ENCODE measurements at regions not wholly inside any gene's neighbourhood (a gene's known extent, or its start where the extent isn't known, plus 50 kb on each side); places are given as distances from the start of the nearest gene placed in this dataset.

GRCh38 chr15:87746333-87746732 lies 510.2 kb downstream of the NTRK3 start:
- H3K36me3 ChIP-seq: no peaks in the 10 kb centered on the region
- no peak overlapping the region for H3K4me3 ChIP-seq
- H3K9me3 ChIP-seq: no peaks in the 10 kb centered on the region
- no peak overlapping the region for H3K27ac ChIP-seq
- no peaks in the 10 kb centered on the region for H3K4me1 ChIP-seq
- TF ChIP-seq, protein P1, sequence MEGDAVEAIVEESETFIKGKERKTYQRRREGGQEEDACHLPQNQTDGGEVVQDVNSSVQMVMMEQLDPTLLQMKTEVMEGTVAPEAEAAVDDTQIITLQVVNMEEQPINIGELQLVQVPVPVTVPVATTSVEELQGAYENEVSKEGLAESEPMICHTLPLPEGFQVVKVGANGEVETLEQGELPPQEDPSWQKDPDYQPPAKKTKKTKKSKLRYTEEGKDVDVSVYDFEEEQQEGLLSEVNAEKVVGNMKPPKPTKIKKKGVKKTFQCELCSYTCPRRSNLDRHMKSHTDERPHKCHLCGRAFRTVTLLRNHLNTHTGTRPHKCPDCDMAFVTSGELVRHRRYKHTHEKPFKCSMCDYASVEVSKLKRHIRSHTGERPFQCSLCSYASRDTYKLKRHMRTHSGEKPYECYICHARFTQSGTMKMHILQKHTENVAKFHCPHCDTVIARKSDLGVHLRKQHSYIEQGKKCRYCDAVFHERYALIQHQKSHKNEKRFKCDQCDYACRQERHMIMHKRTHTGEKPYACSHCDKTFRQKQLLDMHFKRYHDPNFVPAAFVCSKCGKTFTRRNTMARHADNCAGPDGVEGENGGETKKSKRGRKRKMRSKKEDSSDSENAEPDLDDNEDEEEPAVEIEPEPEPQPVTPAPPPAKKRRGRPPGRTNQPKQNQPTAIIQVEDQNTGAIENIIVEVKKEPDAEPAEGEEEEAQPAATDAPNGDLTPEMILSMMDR (IDR thresholded peaks at IDR 0.05 in 8 of 11, conservative IDR thresholded peaks at IDR 0.05 in 3 of 11): no peak
- no peak for TF ChIP-seq POLR2A (IDR thresholded peaks at IDR 0.05)
- TF ChIP-seq POLR2AphosphoS5 (IDR thresholded peaks at IDR 0.05): no peak
- no peaks in the 10 kb centered on the region for H3K27me3 ChIP-seq (replicated peaks in 1 of 7)
- DNase-seq: no peak
- intact Hi-C loops (cut with DNase I; ENCODE audit: low total_unique reads): no loop called here

- no peak for DNase-seq
- no peaks in the 10 kb centered on the region for H3K36me3 ChIP-seq
- no peak overlapping the region for H3K27ac ChIP-seq
- no peaks in the 10 kb centered on the region for H3K9me3 ChIP-seq
- intact Hi-C loops (cut with DNase I; ENCODE audit: low total_unique reads): no loop called here
- H3K27me3 ChIP-seq (replicated peaks in 1 of 7): no peaks in the 10 kb centered on the region
- TF ChIP-seq POLR2AphosphoS5 (IDR thresholded peaks at IDR 0.05): no peak
- TF ChIP-seq POLR2A (IDR thresholded peaks at IDR 0.05): no peak
- TF ChIP-seq, protein P1 (IDR thresholded peaks at IDR 0.05 in 8 of 11, conservative IDR thresholded peaks at IDR 0.05 in 3 of 11): no peak
- no peaks in the 10 kb centered on the region for H3K4me1 ChIP-seq
- WGBS, 5 donors: 64 to 84% (median 74%) methylated on average over 2 of the region's 2 CpGs
- H3K4me3 ChIP-seq: no peak overlapping the region
Observed at GRCh38 chr15:87744815-87745214, 511.7 kb downstream of the NTRK3 start.

DNA sequence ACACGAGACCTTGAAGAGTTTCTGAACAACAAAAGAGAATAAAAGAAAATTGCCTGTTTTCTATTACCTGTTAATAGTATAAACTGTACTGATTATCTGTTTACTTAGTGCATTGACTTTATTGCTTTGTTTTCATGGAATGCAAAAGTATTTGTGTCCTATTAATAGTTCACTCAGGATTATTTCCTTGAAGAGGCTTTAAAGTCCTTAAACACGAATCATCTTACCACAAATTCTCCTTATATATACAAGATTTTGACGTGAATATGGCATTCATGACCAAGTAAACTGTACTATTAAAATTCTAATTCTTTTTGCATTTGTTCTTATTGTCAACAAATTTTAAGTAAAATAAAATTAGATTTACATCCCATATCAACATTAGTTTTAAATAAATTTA lies 513.0 kb downstream of the NTRK3 start:
- Histone ChIP-seq H3K27me3 (replicated peaks in 1 of 7) (no peaks in the 10 kb centered on the region), H3K27ac (no peak overlapping the region), H3K36me3 (no peaks in the 10 kb centered on the region), H3K4me3 (no peak overlapping the region), H3K4me1 (no peaks in the 10 kb centered on the region), H3K9me3 (no peaks in the 10 kb centered on the region)
- TF ChIP-seq, protein P1 (IDR thresholded peaks at IDR 0.05 in 8 of 11, conservative IDR thresholded peaks at IDR 0.05 in 3 of 11): no peak
- no peak for TF ChIP-seq POLR2A (IDR thresholded peaks at IDR 0.05)
- no peak for TF ChIP-seq POLR2AphosphoS5 (IDR thresholded peaks at IDR 0.05)
- DNase-seq: no peak
- 67 to 78% (median 71%) methylated on average over 3 of the region's 3 CpGs for WGBS, 5 donors
- intact Hi-C loops (cut with DNase I; ENCODE audit: low total_unique reads): no loop called here

- Histone ChIP-seq H3K27me3 (replicated peaks in 1 of 7) (no peaks in the 10 kb centered on the region), H3K36me3 (no peaks in the 10 kb centered on the region), H3K9me3 (no peaks in the 10 kb centered on the region), H3K27ac (no peak overlapping the region), H3K4me1 (no peaks in the 10 kb centered on the region), H3K4me3 (no peak overlapping the region)
- intact Hi-C loops (cut with DNase I; ENCODE audit: low total_unique reads): no loop called here
- TF ChIP-seq POLR2AphosphoS5 (IDR thresholded peaks at IDR 0.05) (no peak), POLR2A (IDR thresholded peaks at IDR 0.05) (no peak)
- TF ChIP-seq, protein P1 (IDR thresholded peaks at IDR 0.05 in 8 of 11, conservative IDR thresholded peaks at IDR 0.05 in 3 of 11): no peak
- DNase-seq: no peak
- 81 to 92% (median 84%) methylated on average over 3 of the region's 3 CpGs for WGBS, 5 donors
Observed at GRCh38 chr15:87741350-87741749, 515.2 kb downstream of the NTRK3 start.
